ENCODE measurements at regions not wholly inside any gene's neighbourhood (a gene's known extent, or its start where the extent isn't known, plus 50 kb on each side); places are given as distances from the start of the nearest gene placed in this dataset.
A peak's percentile ranks its signal among the peaks of the same experiment; 100 is the strongest.

DNA sequence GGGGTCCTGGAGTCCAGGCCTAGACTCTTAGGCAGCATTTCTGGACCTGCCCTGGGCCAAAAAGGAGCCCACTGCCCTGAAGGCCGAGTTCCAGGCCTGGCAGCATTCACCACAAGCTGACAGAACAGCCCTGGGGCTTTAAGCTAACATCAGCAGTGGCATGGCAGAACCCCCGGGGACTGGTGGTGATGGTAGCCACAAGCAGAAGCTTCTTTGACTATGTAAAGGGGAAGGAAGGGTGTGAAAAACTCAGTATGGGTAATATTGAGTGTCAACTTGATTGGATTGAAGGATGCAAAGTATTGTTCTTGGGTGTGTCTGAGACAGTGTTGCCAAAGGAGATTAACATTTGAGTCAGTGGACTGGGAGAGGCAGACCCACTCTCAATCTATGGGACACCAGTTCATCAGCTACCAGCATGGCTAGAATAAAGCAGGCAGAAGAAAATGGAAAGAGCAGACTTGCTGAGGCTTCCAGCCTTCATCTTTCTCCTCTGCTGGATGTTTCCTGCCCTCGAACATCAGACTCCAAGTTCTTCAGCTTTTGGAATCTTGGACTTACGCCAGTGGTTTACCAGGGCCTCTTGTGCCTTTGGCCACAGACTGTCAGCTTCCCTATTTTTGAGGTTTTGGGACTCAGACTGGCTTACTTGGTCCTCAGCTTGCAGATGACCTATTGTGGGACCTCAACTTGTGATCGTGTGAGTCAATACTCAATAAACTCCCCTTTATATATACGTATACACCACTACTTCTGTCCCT is 661.0 kb upstream of the C9orf72 start:
- H2BK15ac ChIP-seq (ENCODE audit: low read depth, poor library complexity, severe bottlenecking): no peak overlapping the region
- H3K27me3 ChIP-seq (ENCODE audit: control insufficient read depth in 1 of 2, insufficient read depth in 1 of 2, low read length in 2 of 2): no peaks in the 10 kb centered on the region
- no peak overlapping the region for H3K14ac ChIP-seq (ENCODE audit: low read length in 2 of 2)
- H3K27ac ChIP-seq (ENCODE audit: low read length, poor library complexity, severe bottlenecking): no peak overlapping the region
- H2AFZ ChIP-seq (ENCODE audit: low read depth, low read length): no peak overlapping the region
- H2AK5ac ChIP-seq (ENCODE audit: low read length, severe bottlenecking): no peak overlapping the region
- no peak overlapping the region for H4K91ac ChIP-seq (ENCODE audit: low read length)
- H3K36me3 ChIP-seq (ENCODE audit: control insufficient read depth in 1 of 2, insufficient read depth in 2 of 2, low read depth in 1 of 2, low read length in 2 of 2): no peaks in the 10 kb centered on the region
- no peaks in the 10 kb centered on the region for H3K79me1 ChIP-seq (replicated peaks; ENCODE audit: low read length, poor library complexity, severe bottlenecking)
- H3K4me2 ChIP-seq (ENCODE audit: low read length, poor library complexity, severe bottlenecking): no peak overlapping the region
- 73% methylated on average over 4 of the region's 6 CpGs for WGBS
- peak; percentile 12 for DNase-seq
- H3K9me3 ChIP-seq (ENCODE audit: control insufficient read depth, low read length): peaks cover 8% of the 10 kb centered on the region
- no peak overlapping the region for H3K18ac ChIP-seq (ENCODE audit: low read depth in 1 of 2, low read length in 2 of 2)
- H3K4me1 ChIP-seq (ENCODE audit: control insufficient read depth, insufficient read depth, low read depth, low read length): no peaks in the 10 kb centered on the region
- H3K4me3 ChIP-seq (ENCODE audit: insufficient read depth in 1 of 2, low read depth in 1 of 2, low read length in 2 of 2): peak overlapping the region in 1 of 2 experiments; percentile 2
- H2BK120ac ChIP-seq (ENCODE audit: low read depth, low read length): no peak overlapping the region
- H4K8ac ChIP-seq (ENCODE audit: low read length): no peak overlapping the region
- H2BK12ac ChIP-seq (ENCODE audit: low read length in 2 of 2): no peak overlapping the region
- H3K4ac ChIP-seq (ENCODE audit: low read depth in 1 of 2, low read length in 2 of 2): no peak overlapping the region
- no peak overlapping the region for H2BK5ac ChIP-seq (ENCODE audit: low read depth, low read length, poor library complexity, severe bottlenecking)
- H3K23ac ChIP-seq (ENCODE audit: low read length in 2 of 2): no peak overlapping the region
- no peak overlapping the region for H3K9ac ChIP-seq (ENCODE audit: low read length)

DNA sequence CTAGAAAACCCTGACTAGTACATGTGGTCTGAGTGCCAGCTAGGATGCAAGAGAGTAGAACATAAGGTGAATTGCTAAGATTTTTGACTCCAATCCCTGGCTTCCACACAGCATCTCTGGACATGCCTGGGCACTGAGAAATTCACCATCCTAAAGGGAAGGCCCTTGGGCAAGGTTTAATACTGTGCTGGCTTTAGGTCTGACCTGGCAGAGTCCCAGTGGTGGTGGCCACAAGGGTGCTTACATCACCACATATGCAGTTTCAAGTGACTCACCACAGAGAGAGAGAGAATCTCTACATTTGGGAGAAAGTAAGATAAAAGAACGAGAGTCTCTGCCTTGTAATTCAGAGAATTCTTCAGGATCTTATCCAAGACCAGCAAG is 661.6 kb upstream of the C9orf72 start:
- H2BK12ac ChIP-seq (ENCODE audit: low read length in 2 of 2): no peak overlapping the region

GRCh38 chr9:28249424-28249823 is 676.1 kb upstream of the C9orf72 start:
- H3K27ac ChIP-seq (ENCODE audit: low read length, poor library complexity, severe bottlenecking): no peak overlapping the region
- WGBS: no CpG with 5 or more reads among the region's 2 CpGs
- no peaks in the 10 kb centered on the region for H3K9me3 ChIP-seq (ENCODE audit: control insufficient read depth, low read length)

More for the DNA sequence above, 661.6 kb upstream of the C9orf72 start:
- H3K18ac ChIP-seq (ENCODE audit: low read depth in 1 of 2, low read length in 2 of 2): no peak overlapping the region
- no peaks in the 10 kb centered on the region for H3K27me3 ChIP-seq (ENCODE audit: control insufficient read depth in 1 of 2, insufficient read depth in 1 of 2, low read length in 2 of 2)
- H2BK15ac ChIP-seq (ENCODE audit: low read depth, poor library complexity, severe bottlenecking): no peak overlapping the region
- DNase-seq: peak; percentile 59
- H3K4me1 ChIP-seq (ENCODE audit: control insufficient read depth, insufficient read depth, low read depth, low read length): no peaks in the 10 kb centered on the region
- no peak overlapping the region for H2AFZ ChIP-seq (ENCODE audit: low read depth, low read length)
- no peak overlapping the region for H3K27ac ChIP-seq (ENCODE audit: low read length, poor library complexity, severe bottlenecking)
- no peak overlapping the region for H4K8ac ChIP-seq (ENCODE audit: low read length)
- H3K36me3 ChIP-seq (ENCODE audit: control insufficient read depth in 1 of 2, insufficient read depth in 2 of 2, low read depth in 1 of 2, low read length in 2 of 2): no peaks in the 10 kb centered on the region
- H3K79me1 ChIP-seq (replicated peaks; ENCODE audit: low read length, poor library complexity, severe bottlenecking): no peaks in the 10 kb centered on the region
- no peak overlapping the region for H3K4ac ChIP-seq (ENCODE audit: low read depth in 1 of 2, low read length in 2 of 2)
- H4K91ac ChIP-seq (ENCODE audit: low read length): no peak overlapping the region
- no peak overlapping the region for H3K14ac ChIP-seq (ENCODE audit: low read length in 2 of 2)
- H2BK5ac ChIP-seq (ENCODE audit: low read depth, low read length, poor library complexity, severe bottlenecking): no peak overlapping the region
- WGBS: 13% methylated on average over 1 of the region's 1 CpG
- peaks cover 8% of the 10 kb centered on the region for H3K9me3 ChIP-seq (ENCODE audit: control insufficient read depth, low read length)
- H3K23ac ChIP-seq (ENCODE audit: low read length in 2 of 2): no peak overlapping the region
- H2BK120ac ChIP-seq (ENCODE audit: low read depth, low read length): no peak overlapping the region
- H3K4me3 ChIP-seq (ENCODE audit: insufficient read depth in 1 of 2, low read depth in 1 of 2, low read length in 2 of 2): peak overlapping the region in 1 of 2 experiments; percentile 2
- H2AK5ac ChIP-seq (ENCODE audit: low read length, severe bottlenecking): no peak overlapping the region
- no peak overlapping the region for H3K9ac ChIP-seq (ENCODE audit: low read length)
- H3K4me2 ChIP-seq (ENCODE audit: low read length, poor library complexity, severe bottlenecking): no peak overlapping the region

DNA sequence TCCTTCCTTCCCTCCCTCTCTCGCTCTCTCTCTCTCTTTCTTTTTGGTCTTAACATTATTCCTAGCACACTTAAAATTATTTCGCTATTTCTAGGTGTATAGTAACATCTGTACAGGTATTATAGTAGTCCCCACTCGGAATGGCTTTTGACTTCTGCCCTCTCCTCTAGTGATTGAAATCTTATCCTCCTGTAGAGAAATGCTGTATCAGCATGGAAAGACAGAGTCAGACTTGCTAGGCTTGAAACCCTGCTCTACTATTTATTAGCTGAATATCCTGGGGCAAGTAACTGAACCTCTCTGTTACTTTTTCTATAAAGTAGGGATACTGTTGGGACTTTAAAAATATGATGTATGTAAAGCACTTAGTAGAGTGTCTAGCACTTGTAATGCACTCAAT is 681.9 kb upstream of the C9orf72 start:
- H2AK5ac ChIP-seq (ENCODE audit: low read length, severe bottlenecking): no peak overlapping the region

More at GRCh38 chr9:28249424-28249823, 676.1 kb upstream of the C9orf72 start:
- Histone ChIP-seq H3K4me3 (ENCODE audit: insufficient read depth in 1 of 2, low read depth in 1 of 2, low read length in 2 of 2) (no peak overlapping the region), H2AK5ac (ENCODE audit: low read length, severe bottlenecking) (no peak overlapping the region), H3K23ac (ENCODE audit: low read length in 2 of 2) (no peak overlapping the region), H2BK5ac (ENCODE audit: low read depth, low read length, poor library complexity, severe bottlenecking) (no peak overlapping the region), H2BK15ac (ENCODE audit: low read depth, poor library complexity, severe bottlenecking) (no peak overlapping the region), H3K36me3 (ENCODE audit: control insufficient read depth in 1 of 2, insufficient read depth in 2 of 2, low read depth in 1 of 2, low read length in 2 of 2) (no peaks in the 10 kb centered on the region), H4K91ac (ENCODE audit: low read length) (no peak overlapping the region), H2BK120ac (ENCODE audit: low read depth, low read length) (no peak overlapping the region), H2AFZ (ENCODE audit: low read depth, low read length) (no peak overlapping the region), H3K4me2 (ENCODE audit: low read length, poor library complexity, severe bottlenecking) (no peak overlapping the region), H3K14ac (ENCODE audit: low read length in 2 of 2) (no peak overlapping the region), H3K18ac (ENCODE audit: low read depth in 1 of 2, low read length in 2 of 2) (no peak overlapping the region), H3K27me3 (ENCODE audit: control insufficient read depth in 1 of 2, insufficient read depth in 1 of 2, low read length in 2 of 2) (no peaks in the 10 kb centered on the region), H3K9ac (ENCODE audit: low read length) (no peak overlapping the region), H4K8ac (ENCODE audit: low read length) (no peak overlapping the region), H2BK12ac (ENCODE audit: low read length in 2 of 2) (no peak overlapping the region), H3K79me1 (replicated peaks; ENCODE audit: low read length, poor library complexity, severe bottlenecking) (no peaks in the 10 kb centered on the region), H3K4me1 (ENCODE audit: control insufficient read depth, insufficient read depth, low read depth, low read length) (no peaks in the 10 kb centered on the region), H3K4ac (ENCODE audit: low read depth in 1 of 2, low read length in 2 of 2) (no peak overlapping the region)
- no peak for DNase-seq

More for the DNA sequence above, 681.9 kb upstream of the C9orf72 start:
- no peaks in the 10 kb centered on the region for H3K27me3 ChIP-seq (ENCODE audit: control insufficient read depth in 1 of 2, insufficient read depth in 1 of 2, low read length in 2 of 2)
- no peak overlapping the region for H3K23ac ChIP-seq (ENCODE audit: low read length in 2 of 2)
- H3K4ac ChIP-seq (ENCODE audit: low read depth in 1 of 2, low read length in 2 of 2): no peak overlapping the region
- no peak overlapping the region for H3K14ac ChIP-seq (ENCODE audit: low read length in 2 of 2)
- no peak overlapping the region for H3K4me3 ChIP-seq (ENCODE audit: insufficient read depth in 1 of 2, low read depth in 1 of 2, low read length in 2 of 2)
- H3K9me3 ChIP-seq (ENCODE audit: control insufficient read depth, low read length): no peaks in the 10 kb centered on the region
- WGBS: no CpG with 5 or more reads among the region's 3 CpGs
- H3K27ac ChIP-seq (ENCODE audit: low read length, poor library complexity, severe bottlenecking): no peak overlapping the region
- no peak overlapping the region for H3K4me2 ChIP-seq (ENCODE audit: low read length, poor library complexity, severe bottlenecking)
- H2BK5ac ChIP-seq (ENCODE audit: low read depth, low read length, poor library complexity, severe bottlenecking): no peak overlapping the region
- no peak overlapping the region for H4K91ac ChIP-seq (ENCODE audit: low read length)
- no peaks in the 10 kb centered on the region for H3K36me3 ChIP-seq (ENCODE audit: control insufficient read depth in 1 of 2, insufficient read depth in 2 of 2, low read depth in 1 of 2, low read length in 2 of 2)
- H2BK12ac ChIP-seq (ENCODE audit: low read length in 2 of 2): no peak overlapping the region
- no peaks in the 10 kb centered on the region for H3K4me1 ChIP-seq (ENCODE audit: control insufficient read depth, insufficient read depth, low read depth, low read length)
- no peak overlapping the region for H4K8ac ChIP-seq (ENCODE audit: low read length)
- no peak overlapping the region for H2BK120ac ChIP-seq (ENCODE audit: low read depth, low read length)
- H3K79me1 ChIP-seq (replicated peaks; ENCODE audit: low read length, poor library complexity, severe bottlenecking): no peaks in the 10 kb centered on the region
- H2BK15ac ChIP-seq (ENCODE audit: low read depth, poor library complexity, severe bottlenecking): no peak overlapping the region
- no peak overlapping the region for H3K18ac ChIP-seq (ENCODE audit: low read depth in 1 of 2, low read length in 2 of 2)
- no peak overlapping the region for H2AFZ ChIP-seq (ENCODE audit: low read depth, low read length)
- no peak for DNase-seq
- H3K9ac ChIP-seq (ENCODE audit: low read length): no peak overlapping the region
